Liver (tissue), 3 donors: ENCODE measurements at regions not wholly inside any gene's neighbourhood (a gene's known extent, or its start where the extent isn't known, plus 50 kb on each side); places are given as distances from the start of the nearest gene placed in this dataset.

Experiments used
- GABPA ChIP-seq, 2 donors: IDR thresholded peaks in 1 of 2; conservative IDR thresholded peaks in 1 of 2; 2 replicates each; pipeline ENCODE4 v1.6.1; 2016; ENCODE audit warnings: antibody characterized with exemption in 2 of 2, mild to moderate bottlenecking in 1 of 2, moderate library complexity in 1 of 2
- JUND ChIP-seq, 2 donors: IDR thresholded peaks; 2 replicates each; pipeline ENCODE4 v1.6.1; 2016; ENCODE audit warnings: antibody characterized with exemption in 2 of 2
- NR2F2 ChIP-seq: IDR thresholded peaks from 2 replicates; pipeline ENCODE4 v1.6.1; 2016; ENCODE audit warnings: antibody characterized with exemption
- RAD21 ChIP-seq, 2 donors: IDR thresholded peaks; 2 replicates each; pipeline ENCODE4 v1.6.1; 2016; ENCODE audit warnings: antibody characterized with exemption in 2 of 2, mild to moderate bottlenecking in 2 of 2
- SP1 ChIP-seq: IDR thresholded peaks from 2 replicates; pipeline ENCODE4 v1.6.1; 2018; ENCODE audit warnings: antibody characterized with exemption, mild to moderate bottlenecking
- TAF1 ChIP-seq: conservative IDR thresholded peaks from 2 replicates; pipeline ENCODE4 v1.6.1; 2016; ENCODE audit warnings: antibody characterized with exemption, mild to moderate bottlenecking
- YY1 ChIP-seq: IDR thresholded peaks from 2 replicates; pipeline ENCODE4 v1.6.1; 2016; ENCODE audit warnings: antibody characterized with exemption, mild to moderate bottlenecking
- TF ChIP-seq, protein P1 (sequence below): fragments of 150-350 bp; IDR thresholded peaks from 2 replicates; pipeline ENCODE4 v1.5.1; 2017; ENCODE audit warnings: improper control_type of control experiment, low read depth, low read length; ENCODE audit not compliant: missing input control
- TF ChIP-seq, protein P2 (sequence below): IDR thresholded peaks from 2 replicates; pipeline ENCODE4 v1.6.1; 2016; ENCODE audit warnings: antibody characterized with exemption
- TF ChIP-seq, protein P3 (sequence below): IDR thresholded peaks from 2 replicates; pipeline ENCODE4 v1.6.1; 2016; ENCODE audit warnings: antibody characterized with exemption, mild to moderate bottlenecking
- donor health status: healthy.
- donor health status: healthy.

DNA sequence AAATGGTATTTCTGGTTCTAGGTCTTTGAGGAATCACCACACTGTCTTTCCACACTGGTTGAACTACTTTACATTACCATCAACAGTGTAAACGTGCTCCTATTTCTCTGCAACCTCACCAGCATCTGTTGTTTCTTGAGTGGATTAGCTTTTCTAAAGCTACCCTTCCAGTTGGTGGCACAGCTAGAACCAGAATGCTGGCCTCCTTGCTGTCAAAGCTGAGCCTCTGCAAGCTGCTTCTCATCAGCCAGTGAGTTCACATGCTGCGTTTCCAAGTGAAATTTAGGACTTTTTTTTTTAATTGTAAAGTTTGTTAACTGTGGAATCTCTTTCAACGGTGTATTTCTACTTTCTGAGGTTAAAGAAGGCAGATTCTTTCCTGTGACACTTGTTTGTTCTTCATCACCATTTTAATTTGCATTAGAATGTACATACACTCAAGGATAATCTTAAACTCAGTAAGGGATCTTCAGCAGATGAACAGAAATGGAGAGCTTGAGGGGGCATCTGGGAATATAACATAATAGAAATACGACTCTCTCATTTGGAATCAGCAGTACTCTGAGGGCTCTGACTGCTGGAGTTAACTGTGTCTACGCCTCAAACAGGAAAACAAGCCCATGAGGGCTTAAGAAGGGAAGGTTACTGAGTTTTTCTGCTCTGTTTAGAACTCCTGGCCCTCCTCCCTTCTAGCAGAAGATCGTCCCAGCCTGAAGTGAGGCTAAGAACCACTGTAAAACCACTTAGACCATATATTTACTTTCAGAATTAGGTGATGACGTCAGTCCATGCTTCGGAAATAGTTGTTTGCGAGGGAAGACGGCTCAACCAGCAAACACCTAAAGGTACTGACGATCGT is 148.4 kb upstream of the FAM20A start:
- TF ChIP-seq, protein P1, sequence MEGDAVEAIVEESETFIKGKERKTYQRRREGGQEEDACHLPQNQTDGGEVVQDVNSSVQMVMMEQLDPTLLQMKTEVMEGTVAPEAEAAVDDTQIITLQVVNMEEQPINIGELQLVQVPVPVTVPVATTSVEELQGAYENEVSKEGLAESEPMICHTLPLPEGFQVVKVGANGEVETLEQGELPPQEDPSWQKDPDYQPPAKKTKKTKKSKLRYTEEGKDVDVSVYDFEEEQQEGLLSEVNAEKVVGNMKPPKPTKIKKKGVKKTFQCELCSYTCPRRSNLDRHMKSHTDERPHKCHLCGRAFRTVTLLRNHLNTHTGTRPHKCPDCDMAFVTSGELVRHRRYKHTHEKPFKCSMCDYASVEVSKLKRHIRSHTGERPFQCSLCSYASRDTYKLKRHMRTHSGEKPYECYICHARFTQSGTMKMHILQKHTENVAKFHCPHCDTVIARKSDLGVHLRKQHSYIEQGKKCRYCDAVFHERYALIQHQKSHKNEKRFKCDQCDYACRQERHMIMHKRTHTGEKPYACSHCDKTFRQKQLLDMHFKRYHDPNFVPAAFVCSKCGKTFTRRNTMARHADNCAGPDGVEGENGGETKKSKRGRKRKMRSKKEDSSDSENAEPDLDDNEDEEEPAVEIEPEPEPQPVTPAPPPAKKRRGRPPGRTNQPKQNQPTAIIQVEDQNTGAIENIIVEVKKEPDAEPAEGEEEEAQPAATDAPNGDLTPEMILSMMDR, result no peak
- no peak for TF ChIP-seq JUND (IDR thresholded peaks at IDR 0.05)
- no peak for TF ChIP-seq YY1
- TF ChIP-seq SP1, result no peak
- no peak for TF ChIP-seq TAF1
- no peak for TF ChIP-seq RAD21 (IDR thresholded peaks at IDR 0.05)
- TF ChIP-seq NR2F2, result no peak
- no peak for TF ChIP-seq GABPA (IDR thresholded peaks at IDR 0.05 in 1 of 2, conservative IDR thresholded peaks at IDR 0.05 in 1 of 2)
- TF ChIP-seq, protein P2, sequence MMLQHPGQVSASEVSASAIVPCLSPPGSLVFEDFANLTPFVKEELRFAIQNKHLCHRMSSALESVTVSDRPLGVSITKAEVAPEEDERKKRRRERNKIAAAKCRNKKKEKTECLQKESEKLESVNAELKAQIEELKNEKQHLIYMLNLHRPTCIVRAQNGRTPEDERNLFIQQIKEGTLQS, result no peak
- TF ChIP-seq, protein P3, sequence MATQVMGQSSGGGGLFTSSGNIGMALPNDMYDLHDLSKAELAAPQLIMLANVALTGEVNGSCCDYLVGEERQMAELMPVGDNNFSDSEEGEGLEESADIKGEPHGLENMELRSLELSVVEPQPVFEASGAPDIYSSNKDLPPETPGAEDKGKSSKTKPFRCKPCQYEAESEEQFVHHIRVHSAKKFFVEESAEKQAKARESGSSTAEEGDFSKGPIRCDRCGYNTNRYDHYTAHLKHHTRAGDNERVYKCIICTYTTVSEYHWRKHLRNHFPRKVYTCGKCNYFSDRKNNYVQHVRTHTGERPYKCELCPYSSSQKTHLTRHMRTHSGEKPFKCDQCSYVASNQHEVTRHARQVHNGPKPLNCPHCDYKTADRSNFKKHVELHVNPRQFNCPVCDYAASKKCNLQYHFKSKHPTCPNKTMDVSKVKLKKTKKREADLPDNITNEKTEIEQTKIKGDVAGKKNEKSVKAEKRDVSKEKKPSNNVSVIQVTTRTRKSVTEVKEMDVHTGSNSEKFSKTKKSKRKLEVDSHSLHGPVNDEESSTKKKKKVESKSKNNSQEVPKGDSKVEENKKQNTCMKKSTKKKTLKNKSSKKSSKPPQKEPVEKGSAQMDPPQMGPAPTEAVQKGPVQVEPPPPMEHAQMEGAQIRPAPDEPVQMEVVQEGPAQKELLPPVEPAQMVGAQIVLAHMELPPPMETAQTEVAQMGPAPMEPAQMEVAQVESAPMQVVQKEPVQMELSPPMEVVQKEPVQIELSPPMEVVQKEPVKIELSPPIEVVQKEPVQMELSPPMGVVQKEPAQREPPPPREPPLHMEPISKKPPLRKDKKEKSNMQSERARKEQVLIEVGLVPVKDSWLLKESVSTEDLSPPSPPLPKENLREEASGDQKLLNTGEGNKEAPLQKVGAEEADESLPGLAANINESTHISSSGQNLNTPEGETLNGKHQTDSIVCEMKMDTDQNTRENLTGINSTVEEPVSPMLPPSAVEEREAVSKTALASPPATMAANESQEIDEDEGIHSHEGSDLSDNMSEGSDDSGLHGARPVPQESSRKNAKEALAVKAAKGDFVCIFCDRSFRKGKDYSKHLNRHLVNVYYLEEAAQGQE, result no peak
